ENCODE measurements at regions not wholly inside any gene's neighbourhood (a gene's known extent, or its start where the extent isn't known, plus 50 kb on each side); places are given as distances from the start of the nearest gene placed in this dataset.

- H2AFZ ChIP-seq (ENCODE audit: low read length, unreplicated experiment): no peak overlapping the region
- H3K27ac ChIP-seq (ENCODE audit: low read depth, low read length): peak overlapping the region; percentile 63; the same call in 1 of the 2 replicates
- no peaks in the 10 kb centered on the region for H3K79me2 ChIP-seq (ENCODE audit: control insufficient read depth, insufficient read depth, low read length, unreplicated experiment)
- H3K36me3 ChIP-seq (ENCODE audit: insufficient read depth, low read length): no peaks in the 10 kb centered on the region
- no peak overlapping the region for H3K4me3 ChIP-seq (ENCODE audit: low read depth, low read length)
- H3K4me1 ChIP-seq (ENCODE audit: control insufficient read depth, insufficient read depth, low read length, unreplicated experiment): peaks cover 18% of the 10 kb centered on the region
- H3K27me3 ChIP-seq (ENCODE audit: insufficient read depth, low read length): no peaks in the 10 kb centered on the region
Measured at GRCh38 chr1:234543442-234544086, 64.6 kb upstream of the TARBP1 start.

- no peak overlapping the region for H3K4me3 ChIP-seq (ENCODE audit: low read depth, low read length)
- no peaks in the 10 kb centered on the region for H3K27me3 ChIP-seq (ENCODE audit: insufficient read depth, low read length)
- no peak overlapping the region for H3K27ac ChIP-seq (ENCODE audit: low read depth, low read length)
- H3K4me1 ChIP-seq (ENCODE audit: control insufficient read depth, insufficient read depth, low read length, unreplicated experiment): peaks cover 18% of the 10 kb centered on the region
- no peaks in the 10 kb centered on the region for H3K79me2 ChIP-seq (ENCODE audit: control insufficient read depth, insufficient read depth, low read length, unreplicated experiment)
- no peak overlapping the region for H2AFZ ChIP-seq (ENCODE audit: low read length, unreplicated experiment)
- H3K36me3 ChIP-seq (ENCODE audit: insufficient read depth, low read length): no peaks in the 10 kb centered on the region
Measured at GRCh38 chr1:234542211-234542850, 63.4 kb upstream of the TARBP1 start.

- Histone ChIP-seq H3K27ac (ENCODE audit: low read depth, low read length) (no peak overlapping the region), H3K4me1 (ENCODE audit: control insufficient read depth, insufficient read depth, low read length, unreplicated experiment) (peaks cover 18% of the 10 kb centered on the region), H3K79me2 (ENCODE audit: control insufficient read depth, insufficient read depth, low read length, unreplicated experiment) (no peaks in the 10 kb centered on the region), H2AFZ (ENCODE audit: low read length, unreplicated experiment) (no peak overlapping the region), H3K36me3 (ENCODE audit: insufficient read depth, low read length) (no peaks in the 10 kb centered on the region), H3K4me3 (ENCODE audit: low read depth, low read length) (no peak overlapping the region), H3K27me3 (ENCODE audit: insufficient read depth, low read length) (no peaks in the 10 kb centered on the region)
Measured at GRCh38 chr1:234541286-234541975, 62.5 kb upstream of the TARBP1 start.

GRCh38 chr1:234540404-234540762, 61.4 kb upstream of the TARBP1 start:
- Histone ChIP-seq H3K36me3 (ENCODE audit: insufficient read depth, low read length) (no peaks in the 10 kb centered on the region), H3K4me1 (ENCODE audit: control insufficient read depth, insufficient read depth, low read length, unreplicated experiment) (peaks cover 23% of the 10 kb centered on the region), H3K27ac (ENCODE audit: low read depth, low read length) (no peak overlapping the region), H3K79me2 (ENCODE audit: control insufficient read depth, insufficient read depth, low read length, unreplicated experiment) (no peaks in the 10 kb centered on the region), H2AFZ (ENCODE audit: low read length, unreplicated experiment) (no peak overlapping the region), H3K4me3 (ENCODE audit: low read depth, low read length) (no peak overlapping the region), H3K27me3 (ENCODE audit: insufficient read depth, low read length) (no peaks in the 10 kb centered on the region)

- no peaks in the 10 kb centered on the region for H3K27me3 ChIP-seq (ENCODE audit: insufficient read depth, low read length)
- H3K4me3 ChIP-seq (ENCODE audit: low read depth, low read length): no peak overlapping the region
- no peak overlapping the region for H2AFZ ChIP-seq (ENCODE audit: low read length, unreplicated experiment)
- H3K4me1 ChIP-seq (ENCODE audit: control insufficient read depth, insufficient read depth, low read length, unreplicated experiment): peaks cover 23% of the 10 kb centered on the region
- no peak overlapping the region for H3K27ac ChIP-seq (ENCODE audit: low read depth, low read length)
- H3K36me3 ChIP-seq (ENCODE audit: insufficient read depth, low read length): no peaks in the 10 kb centered on the region
- no peaks in the 10 kb centered on the region for H3K79me2 ChIP-seq (ENCODE audit: control insufficient read depth, insufficient read depth, low read length, unreplicated experiment)
Measured at GRCh38 chr1:234539666-234540403, 60.9 kb upstream of the TARBP1 start.

- no peak overlapping the region for H3K27ac ChIP-seq (ENCODE audit: low read depth, low read length)
- no peaks in the 10 kb centered on the region for H3K27me3 ChIP-seq (ENCODE audit: insufficient read depth, low read length)
- H3K4me1 ChIP-seq (ENCODE audit: control insufficient read depth, insufficient read depth, low read length, unreplicated experiment): peaks cover 25% of the 10 kb centered on the region
- H3K4me3 ChIP-seq (ENCODE audit: low read depth, low read length): no peak overlapping the region
- H2AFZ ChIP-seq (ENCODE audit: low read length, unreplicated experiment): no peak overlapping the region
- H3K79me2 ChIP-seq (ENCODE audit: control insufficient read depth, insufficient read depth, low read length, unreplicated experiment): no peaks in the 10 kb centered on the region
- H3K36me3 ChIP-seq (ENCODE audit: insufficient read depth, low read length): no peaks in the 10 kb centered on the region
Measured at GRCh38 chr1:234538930-234539649, 60.1 kb upstream of the TARBP1 start.

- no peaks in the 10 kb centered on the region for H3K36me3 ChIP-seq (ENCODE audit: insufficient read depth, low read length)
- H3K27ac ChIP-seq (ENCODE audit: low read depth, low read length): no peak overlapping the region
- no peak overlapping the region for H3K4me3 ChIP-seq (ENCODE audit: low read depth, low read length)
- no peaks in the 10 kb centered on the region for H3K27me3 ChIP-seq (ENCODE audit: insufficient read depth, low read length)
- H3K79me2 ChIP-seq (ENCODE audit: control insufficient read depth, insufficient read depth, low read length, unreplicated experiment): no peaks in the 10 kb centered on the region
- peaks cover 30% of the 10 kb centered on the region for H3K4me1 ChIP-seq (ENCODE audit: control insufficient read depth, insufficient read depth, low read length, unreplicated experiment)
- no peak overlapping the region for H2AFZ ChIP-seq (ENCODE audit: low read length, unreplicated experiment)
Measured at GRCh38 chr1:234538062-234538731, 59.2 kb upstream of the TARBP1 start.

GRCh38 chr1:234537236-234537635, 58.3 kb upstream of the TARBP1 start:
- H3K27ac ChIP-seq (ENCODE audit: low read depth, low read length): no peak overlapping the region
- H3K27me3 ChIP-seq (ENCODE audit: insufficient read depth, low read length): no peaks in the 10 kb centered on the region
- no peak overlapping the region for H2AFZ ChIP-seq (ENCODE audit: low read length, unreplicated experiment)
- peaks cover 38% of the 10 kb centered on the region for H3K4me1 ChIP-seq (ENCODE audit: control insufficient read depth, insufficient read depth, low read length, unreplicated experiment)
- H3K79me2 ChIP-seq (ENCODE audit: control insufficient read depth, insufficient read depth, low read length, unreplicated experiment): no peaks in the 10 kb centered on the region
- H3K4me3 ChIP-seq (ENCODE audit: low read depth, low read length): no peak overlapping the region
- no peaks in the 10 kb centered on the region for H3K36me3 ChIP-seq (ENCODE audit: insufficient read depth, low read length)

- Histone ChIP-seq H3K4me3 (ENCODE audit: low read depth, low read length) (no peak overlapping the region), H3K4me1 (ENCODE audit: control insufficient read depth, insufficient read depth, low read length, unreplicated experiment) (peaks cover 43% of the 10 kb centered on the region)
Measured at GRCh38 chr1:234536741-234537140, 57.8 kb upstream of the TARBP1 start.

More at GRCh38 chr1:234536741-234537140, 57.8 kb upstream of the TARBP1 start:
- Histone ChIP-seq H3K27ac (ENCODE audit: low read depth, low read length) (no peak overlapping the region), H3K79me2 (ENCODE audit: control insufficient read depth, insufficient read depth, low read length, unreplicated experiment) (no peaks in the 10 kb centered on the region), H3K36me3 (ENCODE audit: insufficient read depth, low read length) (no peaks in the 10 kb centered on the region), H3K27me3 (ENCODE audit: insufficient read depth, low read length) (no peaks in the 10 kb centered on the region), H2AFZ (ENCODE audit: low read length, unreplicated experiment) (no peak overlapping the region)

Data from ACC112 (cell line).